ENCODE measurements at regions not wholly inside any gene's neighbourhood (a gene's known extent, or its start where the extent isn't known, plus 50 kb on each side); places are given as distances from the start of the nearest gene placed in this dataset.

DNA sequence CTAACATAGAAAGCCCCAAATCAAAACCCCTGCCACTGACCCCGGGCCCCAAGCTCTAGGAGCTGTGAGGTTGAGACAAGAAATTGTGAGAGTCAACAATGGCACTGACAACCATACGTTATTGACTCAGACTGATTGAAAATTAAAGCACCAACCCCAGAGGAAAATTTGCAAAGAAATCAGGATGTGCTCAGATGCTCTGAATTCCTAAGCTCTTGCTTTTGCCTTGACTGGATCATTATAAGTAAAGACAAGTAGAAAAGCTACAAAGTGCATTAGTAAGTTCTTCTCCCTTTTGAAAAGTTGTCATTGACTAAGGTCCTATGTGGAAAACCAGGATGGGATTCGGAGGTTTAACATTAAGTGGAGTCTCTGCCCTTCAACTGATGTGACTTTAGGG is 130.2 kb downstream of the SAMD9 start:
- intact Hi-C loops (cut with DNase I; ENCODE audit: low total_unique reads), result no loop called here
- Histone ChIP-seq H3K27me3 (no peaks in the 10 kb centered on the region), H3K4me3 (no peak overlapping the region), H3K4me1 (no peaks in the 10 kb centered on the region), H3K36me3 (no peaks in the 10 kb centered on the region), H3K27ac (no peak overlapping the region), H3K9me3 (no peaks in the 10 kb centered on the region)
- 65 to 75% (median 70%) methylated on average over 3 of the region's 3 CpGs for WGBS, 5 donors
- no peak for DNase-seq
- TF ChIP-seq EP300 (IDR thresholded peaks at IDR 0.05) (no peak), POLR2A (IDR thresholded peaks at IDR 0.05) (no peak), POLR2AphosphoS5 (IDR thresholded peaks at IDR 0.05) (no peak)

DNA sequence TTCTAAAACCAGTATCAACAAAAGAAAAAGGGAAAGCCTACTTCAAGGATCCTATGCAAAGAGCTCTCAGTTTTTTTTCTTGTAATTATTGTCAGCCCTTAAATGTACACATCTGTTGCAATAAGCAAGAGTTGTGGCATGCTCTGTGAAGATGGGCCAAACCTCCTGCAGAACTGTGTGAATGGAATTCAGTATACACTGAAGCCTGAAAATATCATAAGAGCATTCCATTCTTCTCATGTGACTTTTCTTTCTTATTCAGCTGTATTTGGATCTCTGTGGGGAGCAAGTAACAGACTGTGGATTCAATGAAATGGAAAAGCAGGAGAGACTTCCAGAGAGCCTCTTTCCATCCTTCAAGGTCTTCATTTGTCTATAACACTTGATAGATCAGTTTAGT is 130.7 kb downstream of the SAMD9 start:
- no peaks in the 10 kb centered on the region for H3K27me3 ChIP-seq
- no peaks in the 10 kb centered on the region for H3K36me3 ChIP-seq
- no peaks in the 10 kb centered on the region for H3K9me3 ChIP-seq
- H3K27ac ChIP-seq, result no peak overlapping the region
- no peak for TF ChIP-seq EP300 (IDR thresholded peaks at IDR 0.05)
- TF ChIP-seq POLR2AphosphoS5 (IDR thresholded peaks at IDR 0.05), result no peak
- no peak for TF ChIP-seq POLR2A (IDR thresholded peaks at IDR 0.05)
- TF ChIP-seq, protein P1, sequence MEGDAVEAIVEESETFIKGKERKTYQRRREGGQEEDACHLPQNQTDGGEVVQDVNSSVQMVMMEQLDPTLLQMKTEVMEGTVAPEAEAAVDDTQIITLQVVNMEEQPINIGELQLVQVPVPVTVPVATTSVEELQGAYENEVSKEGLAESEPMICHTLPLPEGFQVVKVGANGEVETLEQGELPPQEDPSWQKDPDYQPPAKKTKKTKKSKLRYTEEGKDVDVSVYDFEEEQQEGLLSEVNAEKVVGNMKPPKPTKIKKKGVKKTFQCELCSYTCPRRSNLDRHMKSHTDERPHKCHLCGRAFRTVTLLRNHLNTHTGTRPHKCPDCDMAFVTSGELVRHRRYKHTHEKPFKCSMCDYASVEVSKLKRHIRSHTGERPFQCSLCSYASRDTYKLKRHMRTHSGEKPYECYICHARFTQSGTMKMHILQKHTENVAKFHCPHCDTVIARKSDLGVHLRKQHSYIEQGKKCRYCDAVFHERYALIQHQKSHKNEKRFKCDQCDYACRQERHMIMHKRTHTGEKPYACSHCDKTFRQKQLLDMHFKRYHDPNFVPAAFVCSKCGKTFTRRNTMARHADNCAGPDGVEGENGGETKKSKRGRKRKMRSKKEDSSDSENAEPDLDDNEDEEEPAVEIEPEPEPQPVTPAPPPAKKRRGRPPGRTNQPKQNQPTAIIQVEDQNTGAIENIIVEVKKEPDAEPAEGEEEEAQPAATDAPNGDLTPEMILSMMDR (IDR thresholded peaks at IDR 0.05), result no peak
- H3K4me1 ChIP-seq, result no peaks in the 10 kb centered on the region
- H3K4me3 ChIP-seq, result no peak overlapping the region
- DNase-seq, result no peak
- intact Hi-C loops (cut with DNase I; ENCODE audit: low total_unique reads), result no loop called here

DNA sequence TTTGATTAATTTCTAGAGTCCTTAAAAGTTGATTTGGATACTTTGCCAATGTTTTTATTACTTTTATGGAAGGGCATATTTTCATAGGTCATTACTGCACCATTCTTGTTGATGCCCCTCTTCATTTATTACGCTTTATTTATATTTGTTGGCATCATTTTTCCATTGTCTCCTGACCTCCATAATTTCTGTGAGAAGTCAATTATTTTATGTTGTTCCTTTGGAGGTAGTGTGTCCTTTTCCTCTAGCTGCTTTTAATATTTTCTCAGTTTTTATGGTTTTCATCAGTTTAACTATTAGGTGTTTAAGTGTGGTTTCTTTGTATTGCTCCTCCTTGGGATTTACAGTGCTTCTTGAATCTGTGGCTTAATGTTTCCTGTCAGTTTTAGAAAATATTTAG is 134.9 kb downstream of the SAMD9 start:
- no peak for DNase-seq
- WGBS, 5 donors, result 94 to 100% (median 95%) methylated on average over 1 of the region's 1 CpG
- Histone ChIP-seq H3K27ac (no peak overlapping the region), H3K9me3 (peaks cover 0 to 15% (median 10%) of the 10 kb centered on the region in 4 donors), H3K4me3 (no peak overlapping the region), H3K36me3 (no peaks in the 10 kb centered on the region), H3K4me1 (no peaks in the 10 kb centered on the region), H3K27me3 (no peaks in the 10 kb centered on the region)
- intact Hi-C loops (cut with DNase I; ENCODE audit: low total_unique reads), result no loop called here
- TF ChIP-seq POLR2A (IDR thresholded peaks at IDR 0.05), result no peak
- no peak for TF ChIP-seq POLR2AphosphoS5 (IDR thresholded peaks at IDR 0.05)
- TF ChIP-seq, protein P1 (IDR thresholded peaks at IDR 0.05), result no peak
- no peak for TF ChIP-seq EP300 (IDR thresholded peaks at IDR 0.05)

DNA sequence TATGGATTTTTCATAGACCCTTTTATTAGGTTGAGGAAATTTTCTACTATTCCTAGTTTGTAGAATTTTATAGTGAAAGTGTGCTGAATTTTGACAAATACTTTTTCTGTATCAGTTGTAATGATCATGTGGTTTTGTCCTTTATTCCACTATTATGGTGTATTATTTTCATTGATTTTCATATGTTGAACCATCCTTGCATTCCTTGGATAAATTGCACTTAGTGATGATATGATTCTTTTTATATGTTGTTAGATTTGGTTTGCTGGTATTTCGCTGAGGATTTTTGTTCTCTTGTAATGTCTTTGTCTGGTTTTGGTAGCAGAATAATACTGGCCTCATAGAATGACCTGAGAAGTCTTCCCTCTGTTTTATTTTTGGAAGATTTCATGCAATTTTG is 140.6 kb upstream of the CDK6 start:
- Histone ChIP-seq H3K4me1 (no peaks in the 10 kb centered on the region), H3K27ac (no peak overlapping the region), H3K36me3 (no peaks in the 10 kb centered on the region), H3K9me3 (peaks cover 6 to 39% (median 33%) of the 10 kb centered on the region in 4 donors), H3K4me3 (no peak overlapping the region), H3K27me3 (no peaks in the 10 kb centered on the region)
- 84 to 96% (median 90%) methylated on average over 1 of the region's 1 CpG for WGBS, 5 donors
- TF ChIP-seq, protein P1 (IDR thresholded peaks at IDR 0.05), result no peak
- TF ChIP-seq EP300 (IDR thresholded peaks at IDR 0.05) (no peak), POLR2A (IDR thresholded peaks at IDR 0.05) (no peak), POLR2AphosphoS5 (IDR thresholded peaks at IDR 0.05) (no peak)
- no peak for DNase-seq
- intact Hi-C loops (cut with DNase I; ENCODE audit: low total_unique reads), result no loop called here

DNA sequence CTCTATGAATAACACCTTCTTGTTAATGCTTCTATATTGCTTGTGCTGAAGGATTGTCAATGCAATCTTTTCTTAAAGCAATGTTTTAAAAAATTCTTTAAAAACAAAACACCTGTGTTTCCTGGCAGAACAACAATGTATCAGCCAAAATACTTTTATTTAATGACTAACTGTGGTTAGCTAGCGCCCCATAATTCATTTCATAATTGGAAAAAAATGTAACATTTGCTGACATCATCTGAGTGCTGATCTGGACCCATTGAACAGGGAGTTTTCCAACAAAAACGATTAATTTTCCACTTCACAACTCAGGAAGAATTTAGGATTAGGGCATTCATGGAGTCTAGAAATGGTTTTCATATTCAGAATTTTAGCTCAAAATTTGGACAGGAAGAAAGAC is 137.6 kb upstream of the CDK6 start:
- no peak for DNase-seq
- intact Hi-C loops (cut with DNase I; ENCODE audit: low total_unique reads), result no loop called here
- TF ChIP-seq POLR2A (IDR thresholded peaks at IDR 0.05) (no peak), POLR2AphosphoS5 (IDR thresholded peaks at IDR 0.05) (no peak), EP300 (IDR thresholded peaks at IDR 0.05) (no peak)
- TF ChIP-seq, protein P1 (IDR thresholded peaks at IDR 0.05), result no peak
- Histone ChIP-seq H3K4me3 (no peak overlapping the region), H3K4me1 (no peaks in the 10 kb centered on the region), H3K27me3 (no peaks in the 10 kb centered on the region), H3K27ac (no peak overlapping the region), H3K36me3 (no peaks in the 10 kb centered on the region), H3K9me3 (peaks cover 6 to 32% (median 23%) of the 10 kb centered on the region in 4 donors)
- 75 to 81% (median 76%) methylated on average over 2 of the region's 2 CpGs for WGBS, 5 donors

Measured in stomach (tissue), 8 donors.